ENCODE measurements at regions not wholly inside any gene's neighbourhood (a gene's known extent, or its start where the extent isn't known, plus 50 kb on each side); places are given as distances from the start of the nearest gene placed in this dataset.

DNA sequence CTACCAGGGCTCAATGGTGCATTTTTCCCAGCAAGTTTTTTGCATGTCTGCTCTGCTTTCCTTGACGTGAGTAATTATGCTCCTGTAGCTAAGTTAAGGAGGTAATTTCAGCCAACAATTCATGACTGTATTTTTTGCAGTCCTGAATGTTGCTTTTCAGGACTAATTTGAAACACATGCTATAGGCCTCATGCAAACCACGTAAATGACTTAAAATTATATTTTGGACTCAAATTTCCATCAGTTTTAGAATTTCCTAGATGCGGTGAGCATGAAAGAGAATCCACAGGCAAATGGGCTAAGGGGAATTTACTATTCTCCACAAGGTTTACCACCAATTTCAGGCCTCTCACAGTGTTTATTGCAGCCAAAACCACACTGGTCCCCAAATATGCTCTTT is 589.9 kb upstream of the LRRTM1 start:
- TF ChIP-seq EZH2 (IDR thresholded peaks at IDR 0.05; ENCODE audit: insufficient read depth, poor library complexity, severe bottlenecking) (no peak), EZH2phosphoT487 (IDR thresholded peaks at IDR 0.05; ENCODE audit: insufficient read depth, low read depth) (no peak)

All from GM23248 (cell line).